PC-9 (cell line): ENCODE measurements at regions not wholly inside any gene's neighbourhood (a gene's known extent, or its start where the extent isn't known, plus 50 kb on each side); places are given as distances from the start of the nearest gene placed in this dataset.

Experiments
- BruUV-seq: library from RNA; stranded (reverse); fragments of 400-500 nt; replicated peaks from 2 replicates; lab custom pipeline; 2021; lab: Mats Ljungman, UMichigan
- CTCF ChIA-PET: fragments of 300-600 bp; sonication (Branson Sonifier 250); formaldehyde crosslinking; loops from one replicate; lab custom pipeline; 2022; ENCODE audit warnings: antibody characterized with exemption; lab: Charles Lee
- POLR2A ChIA-PET: fragments of 300-600 bp; sonication (Branson Sonifier 250); formaldehyde crosslinking; loops from one replicate; lab custom pipeline; 2022; ENCODE audit warnings: antibody characterized with exemption; ENCODE audit not compliant: unreplicated experiment; lab: Charles Lee
- DNase-seq, 2 experiments: peaks; one replicate each; pipeline versions ENCODE4 v3.0.0 to v3.0.0-alpha.2; 2015 to 2022; ENCODE audit warnings: mixed read lengths in 1 of 2
- H2AFZ ChIP-seq: fragments of 200-600 bp; sonication (generic); 2 replicates; pipeline ENCODE4 v1.8.1; 2017; ENCODE audit warnings: antibody characterized with exemption
- H3F3A ChIP-seq: fragments of 200-600 bp; sonication (generic); 2 replicates; pipeline ENCODE4 v1.8.1; 2017; ENCODE audit warnings: antibody characterized with exemption, mild to moderate bottlenecking, low read depth; ENCODE audit not compliant: insufficient read depth
- H3K27ac ChIP-seq: fragments of 200-600 bp; sonication (generic); 2 replicates; pipeline ENCODE4 v1.6.1; 2016; ENCODE audit warnings: mixed run types
- H3K27me3 ChIP-seq: fragments of 200-600 bp; sonication (generic); 2 replicates; pipeline ENCODE4 v1.6.1; 2016; ENCODE audit warnings: low read depth, mixed run types; ENCODE audit not compliant: insufficient read depth
- H3K36me3 ChIP-seq: fragments of 200-600 bp; sonication (generic); 2 replicates; pipeline ENCODE4 v1.6.1; 2016; ENCODE audit warnings: low read depth, mixed run types
- H3K4me1 ChIP-seq: fragments of 200-600 bp; sonication (generic); replicated peaks from 2 replicates; pipeline ENCODE4 v1.6.1; 2016; ENCODE audit warnings: mixed run types; ENCODE audit not compliant: insufficient read depth
- H3K4me2 ChIP-seq: fragments of 200-600 bp; sonication (generic); 2 replicates; pipeline ENCODE4 v1.6.1; 2017; ENCODE audit warnings: mixed run types
- H3K4me3 ChIP-seq: fragments of 200-600 bp; sonication (generic); 2 replicates; pipeline ENCODE4 v1.6.1; 2016; ENCODE audit warnings: mixed run types
- H3K79me2 ChIP-seq: fragments of 200-600 bp; sonication (generic); 2 replicates; pipeline ENCODE4 v1.6.1; 2017; ENCODE audit warnings: low read depth, mixed run types
- H3K9me2 ChIP-seq: fragments of 200-600 bp; sonication (generic); 2 replicates; pipeline ENCODE4 v1.8.1; 2017; ENCODE audit warnings: mild to moderate bottlenecking; ENCODE audit not compliant: insufficient read depth
- H3K9me3 ChIP-seq: fragments of 200-600 bp; sonication (generic); 2 replicates; pipeline ENCODE4 v1.8.1; 2016; ENCODE audit warnings: low read depth; ENCODE audit not compliant: insufficient read depth
- H4K20me1 ChIP-seq: fragments of 200-600 bp; sonication (generic); 2 replicates; pipeline ENCODE4 v1.8.1; 2017; ENCODE audit not compliant: insufficient read depth
- CTCF ChIP-seq: fragments of 200-600 bp; sonication (generic); conservative IDR thresholded peaks from 2 replicates; pipeline ENCODE4 v1.6.1; 2017; ENCODE audit warnings: mixed run types, antibody characterized with exemption, mild to moderate bottlenecking, moderate library complexity
- EZH2 ChIP-seq: fragments of 200-600 bp; sonication (generic); IDR thresholded peaks from 2 replicates; pipeline ENCODE4 v1.8.0; 2017; ENCODE audit warnings: antibody characterized with exemption, low read depth
- intact Hi-C: fragments of 100-400 bp; cut with micrococcal nuclease; formaldehyde crosslinking; loops from one replicate; pipeline ENCODE4 v1.10.0; 2022; ENCODE audit not compliant: unreplicated experiment

DNA sequence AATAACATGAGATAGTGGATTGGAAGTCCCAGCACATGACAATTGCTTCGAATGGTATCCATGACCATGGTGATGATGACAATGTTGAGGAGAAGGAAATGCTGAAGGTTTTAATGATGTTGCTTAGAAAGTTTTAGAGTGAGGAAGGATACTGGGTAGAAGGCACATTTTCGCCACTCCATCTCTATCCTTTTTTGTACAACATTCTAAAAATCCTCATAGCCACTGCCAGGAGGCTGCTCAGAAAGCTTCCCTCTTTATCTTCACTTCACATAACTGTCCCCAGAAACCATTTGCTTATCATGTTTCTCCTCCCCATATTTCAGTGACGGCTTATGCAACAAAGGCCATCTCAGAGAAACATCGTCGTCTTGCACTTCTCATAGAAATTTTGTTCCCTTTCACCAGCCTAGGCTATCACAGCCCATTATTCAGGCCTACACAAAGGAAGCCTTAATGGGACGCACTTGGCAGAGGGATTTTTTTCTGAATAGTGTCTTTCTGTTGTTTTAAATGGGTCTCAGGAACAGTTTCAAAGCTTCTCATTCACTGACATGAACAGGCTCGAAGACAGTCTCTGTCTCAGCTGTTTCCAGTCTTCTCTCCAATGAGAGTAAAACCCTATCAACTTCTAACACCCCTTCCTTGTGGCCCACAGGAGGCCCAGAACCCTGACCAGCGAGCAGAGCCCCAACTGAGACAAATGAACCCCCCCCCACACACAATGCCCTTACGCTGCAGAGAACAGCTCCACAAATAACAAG is 506.7 kb downstream of the HAPSTR1 start:
- H3K27me3 ChIP-seq, result peaks cover under 1% of the 10 kb centered on the region; the same call in 1 of the 2 replicates
- intact Hi-C loops, result no loop called here
- no peaks in the 10 kb centered on the region for H3K4me1 ChIP-seq
- no peaks in the 10 kb centered on the region for H3K9me3 ChIP-seq
- no TSS peak for BruUV-seq
- TF ChIP-seq CTCF (no peak), EZH2 (no peak)
- no peaks in the 10 kb centered on the region for H4K20me1 ChIP-seq
- no peaks in the 10 kb centered on the region for H3K79me2 ChIP-seq
- H2AFZ ChIP-seq, result no peak overlapping the region
- DNase-seq, result no peak
- H3K4me2 ChIP-seq, result no peak overlapping the region
- H3K9me2 ChIP-seq, result no peaks in the 10 kb centered on the region
- ChIA-PET CTCF (no interaction called here), POLR2A (no interaction called here)
- no peaks in the 10 kb centered on the region for H3K36me3 ChIP-seq
- no peak overlapping the region for H3K4me3 ChIP-seq
- no peaks in the 10 kb centered on the region for H3F3A ChIP-seq
- H3K27ac ChIP-seq, result no peak overlapping the region

DNA sequence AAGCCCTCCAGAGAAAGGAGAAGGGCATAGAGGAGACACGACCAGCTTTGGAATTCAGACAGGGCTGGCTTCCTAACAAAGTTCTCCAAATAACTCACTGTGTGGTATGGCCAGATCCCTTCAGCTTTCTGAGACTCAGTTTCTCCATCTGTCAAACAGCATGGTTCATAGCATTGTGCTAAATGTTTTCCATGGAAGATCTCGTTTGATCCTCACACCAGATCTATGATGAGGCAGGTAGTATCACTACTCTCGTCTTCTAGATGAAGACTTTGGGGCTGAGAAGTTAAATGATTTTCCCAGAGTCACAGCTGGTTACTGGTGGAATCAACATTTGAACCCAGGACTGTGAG is 507.3 kb downstream of the HAPSTR1 start:
- no peak overlapping the region for H3K4me3 ChIP-seq
- no peaks in the 10 kb centered on the region for H3K4me1 ChIP-seq
- H3K36me3 ChIP-seq, result no peaks in the 10 kb centered on the region
- peaks cover 4% of the 10 kb centered on the region; the same call in 1 of the 2 replicates for H3K27me3 ChIP-seq
- no peak overlapping the region for H3K27ac ChIP-seq
- DNase-seq, result no peak
- intact Hi-C loops, result no loop called here
- H4K20me1 ChIP-seq, result no peaks in the 10 kb centered on the region
- H2AFZ ChIP-seq, result no peak overlapping the region
- no peak for TF ChIP-seq CTCF
- TF ChIP-seq EZH2, result no peak
- H3K4me2 ChIP-seq, result no peak overlapping the region
- no peaks in the 10 kb centered on the region for H3F3A ChIP-seq
- CTCF ChIA-PET, result no interaction called here
- no TSS peak for BruUV-seq
- H3K9me2 ChIP-seq, result no peaks in the 10 kb centered on the region
- POLR2A ChIA-PET, result no interaction called here
- H3K79me2 ChIP-seq, result no peaks in the 10 kb centered on the region
- no peaks in the 10 kb centered on the region for H3K9me3 ChIP-seq

- Histone ChIP-seq H3K36me3 (no peaks in the 10 kb centered on the region), H4K20me1 (no peaks in the 10 kb centered on the region), H3K4me1 (no peaks in the 10 kb centered on the region), H3K9me2 (no peaks in the 10 kb centered on the region), H3K27me3 (peaks cover 4% of the 10 kb centered on the region; the same call in 1 of the 2 replicates), H3K4me2 (no peak overlapping the region), H3F3A (no peaks in the 10 kb centered on the region), H3K79me2 (no peaks in the 10 kb centered on the region), H3K27ac (no peak overlapping the region), H3K9me3 (no peaks in the 10 kb centered on the region), H3K4me3 (no peak overlapping the region), H2AFZ (no peak overlapping the region)
- TF ChIP-seq CTCF, result no peak
- TF ChIP-seq EZH2, result no peak
- intact Hi-C loops, result no loop called here
- ChIA-PET POLR2A (no interaction called here), CTCF (no interaction called here)
- DNase-seq, result no peak
- BruUV-seq, result no TSS peak
Measured at GRCh38 chr16:9599415-9600120, 508.1 kb downstream of the HAPSTR1 start.
